ENCODE measurements at regions not wholly inside any gene's neighbourhood (a gene's known extent, or its start where the extent isn't known, plus 50 kb on each side); places are given as distances from the start of the nearest gene placed in this dataset.
A peak's percentile ranks its signal among the peaks of the same experiment; 100 is the strongest.
"Not testable (repeated sequence)": the region's sequence is repeated elsewhere in the genome, so short reads cannot be mapped to it uniquely, and the experiment has no call there.

- no peak overlapping the region for H3K27ac ChIP-seq
- no peak overlapping the region for H3K4me3 ChIP-seq
Measured at GRCh38 chr3:72033666-72034428, 248.9 kb upstream of the PROK2 start.

DNA sequence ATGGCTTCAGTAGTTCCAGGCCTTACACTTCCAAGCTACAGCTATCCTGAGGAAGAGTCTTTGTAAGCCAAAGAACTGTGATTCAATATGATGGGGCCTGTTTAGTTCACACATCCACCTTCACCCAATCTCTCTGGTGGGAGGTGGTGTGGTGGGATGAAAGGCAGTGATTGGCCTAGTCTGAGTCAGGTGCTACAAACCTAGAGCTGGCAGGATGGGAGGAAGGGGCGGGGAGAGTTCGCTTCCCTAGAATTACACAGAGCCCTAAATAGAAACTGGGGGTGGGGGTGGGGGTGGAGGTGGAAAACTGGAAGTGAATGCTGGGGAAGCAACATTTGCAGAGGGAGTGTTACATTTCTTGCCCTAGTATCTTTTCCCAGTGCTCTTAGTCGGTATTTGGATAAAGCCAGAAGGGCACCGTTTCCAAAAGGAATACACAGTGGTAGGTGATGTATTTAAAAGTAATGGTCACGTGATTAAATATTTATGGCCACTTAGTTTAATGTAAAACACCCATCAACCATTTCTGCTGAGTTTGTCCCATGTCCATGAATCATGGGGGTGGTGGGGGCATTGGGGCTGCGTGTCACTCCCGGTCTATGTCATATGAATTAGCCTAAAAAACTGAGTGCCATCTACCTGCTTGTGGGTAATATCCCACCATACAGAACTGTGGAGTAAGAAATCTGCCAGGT is 247.6 kb upstream of the PROK2 start:
- Histone ChIP-seq H3K27ac (no peak overlapping the region), H3K4me3 (no peak overlapping the region)

DNA sequence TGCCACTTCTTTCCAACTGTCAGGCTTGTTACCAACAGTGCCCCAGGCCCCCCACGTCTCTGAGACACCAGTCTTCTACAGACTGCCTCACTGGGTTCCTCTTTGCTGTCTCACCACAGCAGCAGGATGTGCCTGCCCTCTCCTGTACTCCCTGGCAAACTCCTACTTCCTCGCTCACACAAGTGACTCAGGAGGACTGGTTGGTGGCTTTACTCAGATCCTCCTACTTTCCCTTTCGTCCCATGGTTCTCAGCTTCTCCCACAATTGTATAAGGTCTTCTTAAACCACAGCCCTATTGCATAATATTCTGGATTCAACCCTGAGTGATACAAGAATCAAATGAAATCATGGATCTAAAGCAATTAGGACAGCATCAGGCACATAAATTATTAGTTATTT is 246.6 kb upstream of the PROK2 start:
- H3K4me3 ChIP-seq, result no peak overlapping the region
- H3K27ac ChIP-seq, result peak overlapping the region in 1 of 21 experiments; percentile 24

DNA sequence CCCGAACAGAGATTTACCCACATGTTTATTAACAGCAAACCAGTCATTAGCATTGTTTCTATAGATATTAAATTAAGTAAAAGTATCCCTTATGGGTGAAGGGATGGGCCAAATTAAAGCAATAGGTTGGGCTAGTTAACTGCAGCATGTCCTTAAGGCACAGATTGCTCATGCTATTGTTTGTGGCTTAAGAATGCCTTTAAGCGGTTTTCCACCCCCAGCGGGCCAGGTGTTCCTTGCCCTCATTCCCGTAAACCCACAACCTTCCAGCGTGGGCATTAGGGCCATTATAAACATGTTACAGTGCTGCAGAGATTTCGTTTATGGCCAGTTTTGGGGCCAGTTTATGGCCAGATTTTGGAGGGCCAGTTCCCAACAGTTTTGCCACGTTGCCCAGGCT is 245.3 kb upstream of the PROK2 start:
- not testable (repeated sequence) for H3K4me3 ChIP-seq, H3K27ac ChIP-seq

DNA sequence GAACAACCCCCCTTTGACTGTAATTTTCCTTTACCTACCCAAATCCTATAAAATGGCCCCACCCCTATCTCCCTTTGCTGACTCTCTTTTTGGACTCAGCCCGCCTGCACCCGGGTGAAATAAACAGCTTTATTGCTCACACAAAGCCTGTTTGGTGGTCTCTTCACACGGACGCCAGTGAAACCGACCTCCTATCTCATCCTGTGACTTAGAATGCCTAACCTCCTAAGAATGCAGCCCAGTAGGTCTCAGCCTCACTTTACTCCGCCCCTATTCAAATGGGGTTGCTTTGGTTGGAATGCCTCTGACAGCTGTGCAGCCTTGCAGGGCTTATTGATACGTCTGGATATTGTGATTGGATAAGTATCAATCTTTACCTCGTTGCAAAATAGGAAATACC is 243.8 kb upstream of the PROK2 start:
- H3K27ac ChIP-seq, H3K4me3 ChIP-seq: not testable (repeated sequence)

GRCh38 chr3:72028307-72028706 is 243.4 kb upstream of the PROK2 start:
- not testable (repeated sequence) for H3K27ac ChIP-seq, H3K4me3 ChIP-seq

DNA sequence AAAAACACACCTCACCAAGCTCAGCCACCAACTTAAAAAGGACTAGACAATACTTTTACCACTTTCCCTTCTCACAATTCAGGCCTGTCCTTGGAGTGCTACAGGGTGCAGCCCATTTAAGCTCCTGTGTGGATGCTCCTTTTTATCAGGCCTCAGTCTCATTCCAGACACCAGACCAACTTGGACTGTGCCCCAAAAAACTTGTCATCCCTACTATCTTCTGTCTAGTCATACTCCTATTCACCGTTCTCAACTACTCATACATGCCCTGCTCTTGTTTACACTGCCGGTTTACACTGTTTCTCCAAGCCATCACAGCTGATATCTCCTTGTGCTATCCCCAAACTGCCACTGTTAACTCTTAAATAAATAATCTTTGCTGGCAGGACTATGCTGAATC is 242.8 kb upstream of the PROK2 start:
- H3K27ac ChIP-seq, H3K4me3 ChIP-seq: not testable (repeated sequence)

DNA sequence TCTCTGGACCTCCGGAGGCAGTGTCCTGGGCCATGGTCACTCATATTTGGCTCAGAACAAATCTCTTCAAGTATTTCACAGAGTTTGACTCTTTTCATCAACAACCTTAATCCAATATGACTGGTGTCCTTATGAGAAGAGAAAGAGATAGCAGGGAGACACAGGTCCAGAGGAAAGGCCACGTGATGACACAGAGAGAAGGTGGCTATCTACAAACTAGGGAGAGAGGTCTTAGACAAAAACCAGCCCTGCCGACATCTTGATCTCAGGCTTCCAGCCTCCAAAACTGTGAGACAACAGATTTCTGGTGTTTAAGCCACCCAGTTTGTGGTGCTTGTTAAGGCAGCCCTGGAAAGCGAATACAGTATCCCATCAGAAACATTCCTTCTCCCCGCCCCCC is 237.1 kb upstream of the PROK2 start:
- no peak overlapping the region for H3K27ac ChIP-seq
- H3K4me3 ChIP-seq, result no peak overlapping the region

DNA sequence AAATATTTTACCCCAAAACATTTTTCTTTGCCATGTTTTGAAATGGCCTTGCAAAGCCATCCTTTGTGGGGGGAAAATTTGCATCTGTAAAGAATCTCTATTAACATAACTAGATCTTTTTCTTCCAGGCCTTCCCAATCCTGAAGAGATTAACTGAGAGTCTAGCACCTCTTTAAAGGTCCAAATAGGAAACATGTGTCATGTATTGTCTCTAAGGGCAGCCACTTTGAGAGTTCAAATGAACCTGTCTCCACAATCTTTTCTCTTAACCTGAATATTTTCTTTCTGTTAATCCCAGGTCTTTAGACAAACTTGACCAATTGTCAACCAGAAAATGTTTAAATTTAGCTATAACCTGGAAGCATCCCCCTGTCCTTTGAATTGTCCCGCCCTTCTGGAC is 236.6 kb upstream of the PROK2 start:
- Histone ChIP-seq H3K4me3 (no peak overlapping the region), H3K27ac (no peak overlapping the region)

- Histone ChIP-seq H3K4me3 (no peak overlapping the region), H3K27ac (no peak overlapping the region)
Measured at GRCh38 chr3:72018343-72018984, 233.5 kb upstream of the PROK2 start.

DNA sequence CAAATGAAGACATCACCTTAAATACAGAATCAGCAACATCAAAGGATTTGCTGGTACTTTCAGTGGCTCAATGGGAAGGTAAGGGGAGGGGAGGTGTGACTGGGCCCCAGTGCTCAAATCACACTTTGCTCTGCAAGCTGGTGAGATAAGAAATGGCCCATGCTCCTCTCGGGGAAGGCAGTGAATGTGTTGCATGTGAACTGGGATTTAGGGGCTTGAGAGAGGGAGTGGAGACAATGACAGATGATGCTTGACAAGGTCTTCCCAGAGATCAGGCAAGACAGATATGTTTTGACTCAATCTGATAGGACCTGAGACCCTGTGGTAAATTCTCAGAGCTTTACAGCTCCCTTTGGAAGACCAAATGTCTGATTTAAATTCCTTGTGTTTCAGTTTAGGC is 233.0 kb upstream of the PROK2 start:
- H3K4me3 ChIP-seq, result no peak overlapping the region

DNA sequence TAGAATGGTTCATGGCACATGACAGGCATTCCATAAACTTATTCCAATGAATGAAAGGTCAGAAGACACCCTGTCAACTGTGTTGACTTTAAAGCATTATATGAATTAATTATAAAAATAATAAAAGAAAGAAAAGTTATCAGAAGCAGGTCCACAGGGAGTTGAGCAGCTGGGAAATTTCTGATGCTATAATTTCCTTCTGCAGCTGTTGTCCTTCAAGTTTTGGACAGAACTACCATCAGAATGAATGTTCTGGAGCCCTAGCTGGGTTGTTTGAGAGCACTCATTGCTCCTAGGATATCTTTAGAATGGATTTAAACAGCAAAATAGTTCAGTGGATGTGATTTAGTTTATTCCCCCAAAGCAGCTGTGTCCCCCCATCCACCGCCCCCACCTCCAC is 232.4 kb upstream of the PROK2 start:
- H3K4me3 ChIP-seq, result no peak overlapping the region
- H3K27ac ChIP-seq, result no peak overlapping the region

More for the DNA sequence above, 233.0 kb upstream of the PROK2 start:
- H3K27ac ChIP-seq, result no peak overlapping the region

- H3K27ac ChIP-seq, result no peak overlapping the region
Measured at GRCh38 chr3:72015463-72015862, 230.5 kb upstream of the PROK2 start.

DNA sequence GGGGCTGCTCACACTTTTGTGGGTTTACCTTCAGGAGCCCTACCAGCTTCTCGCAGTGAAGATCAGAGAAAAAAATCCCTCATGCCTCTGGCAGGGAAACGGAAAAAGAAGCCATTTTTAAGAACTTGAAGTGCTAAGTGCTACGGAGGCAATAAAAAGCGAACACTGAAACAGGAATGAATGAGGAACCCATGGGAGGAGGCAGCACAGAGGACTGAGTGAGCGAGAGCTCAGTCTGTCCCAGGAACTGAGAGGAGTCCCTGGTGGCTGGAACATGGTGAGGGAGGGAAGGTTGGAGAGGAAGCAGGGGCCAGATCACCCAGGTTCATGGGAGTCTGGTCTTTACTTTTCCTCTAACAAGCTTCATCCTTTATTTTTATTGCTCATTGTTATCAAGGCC is 228.1 kb upstream of the PROK2 start:
- Histone ChIP-seq H3K27ac (no peak overlapping the region), H3K4me3 (no peak overlapping the region)

More at GRCh38 chr3:72015463-72015862, 230.5 kb upstream of the PROK2 start:
- no peak overlapping the region for H3K4me3 ChIP-seq

DNA sequence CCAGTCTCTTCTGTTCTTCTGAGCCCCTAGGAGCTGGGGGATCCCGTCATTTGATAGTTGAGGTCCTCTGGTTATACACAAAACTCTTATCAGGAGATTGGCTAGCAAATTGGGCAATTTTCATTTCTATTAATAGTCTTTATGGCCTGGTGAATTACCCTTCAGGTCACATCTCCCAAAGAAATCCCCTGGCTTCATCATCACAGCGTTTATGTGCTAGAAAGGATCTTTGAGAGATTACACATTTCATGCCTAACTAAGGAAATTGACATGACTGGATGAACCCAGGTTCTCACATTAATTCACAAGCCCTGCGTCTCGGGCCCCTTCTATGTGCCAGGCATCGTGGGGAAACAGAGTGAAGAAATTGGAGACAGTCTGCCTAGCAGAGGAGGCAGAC is 227.4 kb upstream of the PROK2 start:
- Histone ChIP-seq H3K4me3 (no peak overlapping the region), H3K27ac (no peak overlapping the region)

DNA sequence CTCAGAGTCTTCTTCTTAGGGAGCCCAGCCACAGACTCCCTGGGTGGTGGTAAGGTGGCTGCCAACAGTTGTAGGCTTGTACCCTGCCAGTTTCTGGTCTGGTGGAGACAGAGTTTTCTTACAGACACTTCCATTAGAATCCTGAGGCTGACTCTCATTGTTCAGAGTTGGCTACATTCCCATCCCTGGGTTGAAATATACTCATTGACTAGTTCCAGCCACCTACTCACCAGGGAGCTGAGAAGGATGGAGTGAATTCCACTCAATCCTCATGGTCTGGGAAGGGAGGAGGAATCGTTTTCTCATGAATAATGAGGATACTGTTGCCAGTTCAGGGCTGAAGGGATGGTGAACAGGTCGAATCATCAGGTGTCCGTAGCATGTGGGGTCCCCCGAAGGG is 226.5 kb upstream of the PROK2 start:
- no peak overlapping the region for H3K4me3 ChIP-seq
- H3K27ac ChIP-seq, result peak overlapping the region in 1 of 21 experiments; percentile 17

DNA sequence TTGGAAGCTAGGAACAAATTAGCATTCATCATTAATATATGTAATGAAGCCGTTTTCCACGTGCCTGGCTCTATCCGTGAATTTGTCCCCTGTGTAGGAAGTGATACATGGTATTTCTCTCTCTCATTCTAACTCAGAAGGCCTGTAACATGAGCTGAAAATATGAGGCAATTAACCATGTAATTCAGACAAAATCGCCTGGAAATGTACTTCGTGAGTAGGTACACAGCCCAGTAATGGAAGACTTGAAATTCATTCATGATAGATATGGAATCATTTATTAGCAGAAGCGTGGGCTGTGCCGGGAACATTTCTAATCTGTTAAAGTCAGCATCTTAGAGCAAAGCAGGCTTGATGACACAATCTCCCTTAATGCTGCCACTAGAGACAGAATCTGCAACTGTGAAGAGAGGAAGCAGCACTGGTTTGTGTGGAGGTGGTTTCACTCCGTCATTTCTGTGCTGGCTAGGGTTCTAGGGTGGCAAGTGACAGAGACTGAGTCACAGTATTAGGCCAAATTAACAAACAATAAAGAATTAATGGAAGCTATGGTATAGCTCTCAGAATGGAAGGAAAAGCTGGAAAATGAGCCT is 225.0 kb upstream of the PROK2 start:
- Histone ChIP-seq H3K4me3 (no peak overlapping the region), H3K27ac (no peak overlapping the region)

DNA sequence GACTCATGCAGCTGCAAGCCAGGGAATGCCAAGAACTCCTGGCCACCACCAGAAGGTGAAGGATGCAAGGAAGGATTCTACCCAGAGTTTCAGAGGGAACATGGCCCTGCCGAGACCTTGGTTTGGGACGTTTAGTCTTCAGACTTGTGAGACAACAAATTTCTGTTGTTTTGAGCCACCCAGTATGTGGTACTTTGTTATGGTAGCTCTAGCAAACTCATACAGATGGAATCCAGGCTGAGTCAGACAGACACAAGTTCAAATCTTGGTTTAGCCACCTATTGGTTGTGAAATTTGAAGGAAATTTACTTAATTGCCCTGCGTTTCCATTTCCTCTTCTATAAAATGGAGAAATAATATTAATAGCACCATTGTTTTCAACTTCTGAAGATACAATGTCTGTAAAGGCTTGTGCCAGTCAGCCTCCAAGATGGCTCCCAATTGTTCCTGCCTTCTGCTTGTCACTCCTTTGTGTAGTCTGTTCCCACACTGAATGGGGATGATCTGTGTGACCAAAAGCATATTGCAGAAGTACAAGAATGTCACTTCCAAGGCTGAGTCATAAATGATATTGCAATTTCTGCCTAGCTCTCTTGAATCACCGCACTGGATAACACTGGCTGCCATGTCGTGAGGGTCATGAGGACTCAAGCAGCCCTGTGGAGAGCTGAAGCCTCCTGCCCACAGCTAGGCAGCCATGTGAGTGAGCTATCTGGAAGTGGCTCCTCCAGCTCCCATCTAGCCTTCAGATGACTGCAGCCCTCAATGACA is 223.5 kb upstream of the PROK2 start:
- peak overlapping the region in 1 of 21 experiments; percentile 9 for H3K27ac ChIP-seq
- H3K4me3 ChIP-seq, result no peak overlapping the region

GRCh38 chr3:72006631-72007556 is 221.9 kb upstream of the PROK2 start:
- no peak overlapping the region for H3K4me3 ChIP-seq
- peak overlapping the region in 1 of 21 experiments; percentile 28 for H3K27ac ChIP-seq
